ENCODE measurements at regions not wholly inside any gene's neighbourhood (a gene's known extent, or its start where the extent isn't known, plus 50 kb on each side); places are given as distances from the start of the nearest gene placed in this dataset.

GRCh38 chr5:93240228-93240834 lies 340.7 kb downstream of the NR2F1-AS1 start:
- Mint-ChIP-seq H3K9me3 (no peaks in the 10 kb centered on the region), H3K36me3 (no peaks in the 10 kb centered on the region), H3K27ac (no peak overlapping the region), H3K4me3 (no peak overlapping the region), H3K27me3 (ENCODE audit: low read depth) (peaks cover 36% of the 10 kb centered on the region), H3K4me1 (peaks cover 8% of the 10 kb centered on the region)
- POLR2A ChIA-PET = no interaction called here
- CTCF ChIA-PET = no interaction called here
- ATAC-seq (no peak), DNase-seq (ENCODE audit: low spot score) (no peak)
- no peak for TF ChIP-seq GABPB1 (CRISPR knock-in tag; IDR thresholded peaks at IDR 0.05)
- TF ChIP-seq E2F4 (CRISPR knock-in tag; IDR thresholded peaks at IDR 0.05; ENCODE audit: borderline replicate concordance, low read depth) = no peak
- no peak for TF ChIP-seq MYBL2 (CRISPR knock-in tag; IDR thresholded peaks at IDR 0.05)
- no peak for TF ChIP-seq ERG (CRISPR knock-in tag; IDR thresholded peaks at IDR 0.05)
- no peak for TF ChIP-seq KAT7 (CRISPR knock-in tag; IDR thresholded peaks at IDR 0.05; ENCODE audit: borderline replicate concordance)
- no peak for TF ChIP-seq E2F1 (CRISPR knock-in tag; IDR thresholded peaks at IDR 0.05)
- TF ChIP-seq ATF1 (CRISPR knock-in tag; IDR thresholded peaks at IDR 0.05) = no peak
- TF ChIP-seq PREB (CRISPR knock-in tag; IDR thresholded peaks at IDR 0.05; ENCODE audit: borderline replicate concordance) = no peak
- TF ChIP-seq FOXJ3 (CRISPR knock-in tag; IDR thresholded peaks at IDR 0.05; ENCODE audit: borderline replicate concordance) = no peak
- no peak for TF ChIP-seq ZNF425 (CRISPR knock-in tag; conservative IDR thresholded peaks at IDR 0.05)
- TF ChIP-seq RELA (CRISPR knock-in tag; IDR thresholded peaks at IDR 0.05; ENCODE audit: borderline replicate concordance) = no peak
- no peak for TF ChIP-seq NR3C1 (CRISPR knock-in tag; conservative IDR thresholded peaks at IDR 0.05; ENCODE audit: low read depth)

- peaks cover 9% of the 10 kb centered on the region; the same call in 1 of the 2 replicates for H3K27me3 Mint-ChIP-seq (ENCODE audit: low read depth)
- ATAC-seq (no peak), DNase-seq (ENCODE audit: low spot score) (no peak)
- TF ChIP-seq FOXP4 (CRISPR knock-in tag; IDR thresholded peaks at IDR 0.05) (no peak), MAX (CRISPR knock-in tag; IDR thresholded peaks at IDR 0.05) (no peak), ZBTB21 (CRISPR knock-in tag; IDR thresholded peaks at IDR 0.05; ENCODE audit: borderline replicate concordance) (no peak), SP1 (CRISPR knock-in tag; conservative IDR thresholded peaks at IDR 0.05) (no peak), GABPB1 (CRISPR knock-in tag; IDR thresholded peaks at IDR 0.05) (no peak), CREB1 (CRISPR knock-in tag; IDR thresholded peaks at IDR 0.05) (no peak), RORB (CRISPR knock-in tag; IDR thresholded peaks at IDR 0.05) (no peak)
- no peak overlapping the region for H3K4me3 Mint-ChIP-seq
- H3K27ac Mint-ChIP-seq = no peak overlapping the region
- H3K36me3 Mint-ChIP-seq = no peaks in the 10 kb centered on the region
- no peaks in the 10 kb centered on the region for H3K9me3 Mint-ChIP-seq
- ChIA-PET POLR2A (no interaction called here), CTCF (no interaction called here)
- no peaks in the 10 kb centered on the region for H3K4me1 Mint-ChIP-seq
These were observed 344.1 kb downstream of the NR2F1-AS1 start for GRCh38 chr5:93236807-93237421.
